ENCODE measurements at regions not wholly inside any gene's neighbourhood (a gene's known extent, or its start where the extent isn't known, plus 50 kb on each side); places are given as distances from the start of the nearest gene placed in this dataset.
A peak's percentile ranks its signal among the peaks of the same experiment; 100 is the strongest.
"Not testable (repeated sequence)": the region's sequence is repeated elsewhere in the genome, so short reads cannot be mapped to it uniquely, and the experiment has no call there.

- no peak overlapping the region for H3K4me3 ChIP-seq
- H3K9me3 ChIP-seq = no peaks in the 10 kb centered on the region
- TF ChIP-seq, protein P1, sequence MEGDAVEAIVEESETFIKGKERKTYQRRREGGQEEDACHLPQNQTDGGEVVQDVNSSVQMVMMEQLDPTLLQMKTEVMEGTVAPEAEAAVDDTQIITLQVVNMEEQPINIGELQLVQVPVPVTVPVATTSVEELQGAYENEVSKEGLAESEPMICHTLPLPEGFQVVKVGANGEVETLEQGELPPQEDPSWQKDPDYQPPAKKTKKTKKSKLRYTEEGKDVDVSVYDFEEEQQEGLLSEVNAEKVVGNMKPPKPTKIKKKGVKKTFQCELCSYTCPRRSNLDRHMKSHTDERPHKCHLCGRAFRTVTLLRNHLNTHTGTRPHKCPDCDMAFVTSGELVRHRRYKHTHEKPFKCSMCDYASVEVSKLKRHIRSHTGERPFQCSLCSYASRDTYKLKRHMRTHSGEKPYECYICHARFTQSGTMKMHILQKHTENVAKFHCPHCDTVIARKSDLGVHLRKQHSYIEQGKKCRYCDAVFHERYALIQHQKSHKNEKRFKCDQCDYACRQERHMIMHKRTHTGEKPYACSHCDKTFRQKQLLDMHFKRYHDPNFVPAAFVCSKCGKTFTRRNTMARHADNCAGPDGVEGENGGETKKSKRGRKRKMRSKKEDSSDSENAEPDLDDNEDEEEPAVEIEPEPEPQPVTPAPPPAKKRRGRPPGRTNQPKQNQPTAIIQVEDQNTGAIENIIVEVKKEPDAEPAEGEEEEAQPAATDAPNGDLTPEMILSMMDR (IDR thresholded peaks at IDR 0.05) = no peak
- no peak for DNase-seq
- intact Hi-C loops (cut with DNase I, micrococcal nuclease) = no loop called here
- no peak for ATAC-seq
- no peaks in the 10 kb centered on the region for H3K36me3 ChIP-seq (ENCODE audit: low read depth)
- no peaks in the 10 kb centered on the region for H3K4me1 ChIP-seq (ENCODE audit: low read depth)
Measured at GRCh38 chr9:22214021-22214420, 204.9 kb upstream of the CDKN2B start.

- H3K36me3 ChIP-seq (ENCODE audit: low read depth) = no peaks in the 10 kb centered on the region
- H3K9me3 ChIP-seq = no peaks in the 10 kb centered on the region
- TF ChIP-seq, protein P1 (IDR thresholded peaks at IDR 0.05) = no peak
- DNase-seq (no peak), ATAC-seq (no peak)
- no peaks in the 10 kb centered on the region for H3K4me1 ChIP-seq (ENCODE audit: low read depth)
- intact Hi-C loops (cut with DNase I, micrococcal nuclease) = no loop called here
- H3K4me3 ChIP-seq = no peak overlapping the region
Measured at GRCh38 chr9:22214497-22215031, 205.5 kb upstream of the CDKN2B start.

DNA sequence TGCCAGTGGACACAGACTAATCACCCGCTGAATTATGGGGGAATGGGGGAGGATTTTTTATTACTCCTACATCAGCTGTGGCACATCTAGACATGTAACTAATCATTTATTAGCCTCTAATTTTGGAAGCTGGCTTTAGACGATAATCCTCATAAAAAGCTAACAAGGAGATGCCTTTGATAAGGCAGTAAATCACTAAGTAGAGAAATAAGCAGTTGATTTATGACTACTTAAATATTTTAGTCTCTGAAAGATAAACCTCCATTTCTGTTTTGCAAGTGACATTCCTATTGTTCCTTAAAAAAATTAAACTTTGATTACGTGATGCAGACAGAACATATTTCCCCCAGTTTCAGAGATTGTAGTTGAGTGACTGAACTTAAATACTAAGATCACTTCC, 206.4 kb upstream of the CDKN2B start:
- intact Hi-C loops (cut with DNase I, micrococcal nuclease) = no loop called here
- Histone ChIP-seq H3K9me3 (no peaks in the 10 kb centered on the region), H3K4me1 (ENCODE audit: low read depth) (no peaks in the 10 kb centered on the region), H3K4me3 (no peak overlapping the region), H3K36me3 (ENCODE audit: low read depth) (no peaks in the 10 kb centered on the region)
- DNase-seq = no peak
- ATAC-seq = no peak
- TF ChIP-seq, protein P1 (IDR thresholded peaks at IDR 0.05) = no peak

GRCh38 chr9:22216730-22217172, 207.6 kb upstream of the CDKN2B start:
- Histone ChIP-seq H3K4me1 (ENCODE audit: low read depth) (no peaks in the 10 kb centered on the region), H3K4me3 (no peak overlapping the region), H3K36me3 (ENCODE audit: low read depth) (no peaks in the 10 kb centered on the region), H3K9me3 (no peaks in the 10 kb centered on the region)
- TF ChIP-seq, protein P1 (IDR thresholded peaks at IDR 0.05) = no peak
- no peak for DNase-seq
- intact Hi-C loops (cut with DNase I, micrococcal nuclease) = no loop called here
- no peak for ATAC-seq

- no peaks in the 10 kb centered on the region for H3K4me1 ChIP-seq (ENCODE audit: low read depth)
- ATAC-seq (no peak), DNase-seq (no peak)
- TF ChIP-seq, protein P1 (IDR thresholded peaks at IDR 0.05) = no peak
- no peak overlapping the region for H3K4me3 ChIP-seq
- intact Hi-C loops (cut with DNase I, micrococcal nuclease) = no loop called here
- no peaks in the 10 kb centered on the region for H3K36me3 ChIP-seq (ENCODE audit: low read depth)
- H3K9me3 ChIP-seq = no peaks in the 10 kb centered on the region
Measured at GRCh38 chr9:22217254-22217653, 208.1 kb upstream of the CDKN2B start.

GRCh38 chr9:22225856-22226255, 216.8 kb upstream of the CDKN2B start:
- intact Hi-C loops (cut with DNase I, micrococcal nuclease); H3K4me3 ChIP-seq; H3K4me1 ChIP-seq (ENCODE audit: low read depth); ATAC-seq; H3K36me3 ChIP-seq (ENCODE audit: low read depth); H3K9me3 ChIP-seq: not testable (repeated sequence)
- DNase-seq = peak in 2 of 3 donors; percentile 11 to 22
